Lower leg skin (tissue), 4 donors: ENCODE measurements at regions not wholly inside any gene's neighbourhood (a gene's known extent, or its start where the extent isn't known, plus 50 kb on each side); places are given as distances from the start of the nearest gene placed in this dataset.
"Not testable (repeated sequence)": the region's sequence is repeated elsewhere in the genome, so short reads cannot be mapped to it uniquely, and the experiment has no call there.

Experiments
- DNase-seq, 2 donors: peaks; one replicate each; pipeline ENCODE4 v3.0.0-alpha.2; 2019; ENCODE audit warnings: low spot score in 2 of 2
- H3K4me3 ChIP-seq: fragments of 200-600 bp; sonication (generic); 2 replicates; pipeline ENCODE4 v1.5.1; 2017; ENCODE audit warnings: mild to moderate bottlenecking, low read depth; ENCODE audit not compliant: poor library complexity, severe bottlenecking
- POLR2A ChIP-seq, 2 donors: fragments of 450-650 bp; IDR thresholded peaks; one replicate each; pipeline ENCODE4 v1.6.1; 2016 to 2017; ENCODE audit warnings: antibody characterized with exemption in 2 of 2, mild to moderate bottlenecking in 1 of 2, moderate library complexity in 1 of 2
- WGBS, 2 donors: methylation state at CpG; one replicate each; pipeline ENCODE4 v1.1.5; 2018; 5-methylcytosine and 5-hydroxymethylcytosine counted together
- intact Hi-C: fragments of 100-400 bp; cut with DNase I; formaldehyde crosslinking; loops from one replicate; pipeline ENCODE4 v1.15.0; 2023; ENCODE audit warnings: low total_unique reads
- TF ChIP-seq, protein P1 (sequence below), 3 donors: fragments of 450-650 bp; IDR thresholded peaks; one replicate each; pipeline ENCODE4 v1.5.1; 2016; ENCODE audit warnings: antibody characterized with exemption in 3 of 3, mild to moderate bottlenecking in 3 of 3, moderate library complexity in 2 of 3

DNA sequence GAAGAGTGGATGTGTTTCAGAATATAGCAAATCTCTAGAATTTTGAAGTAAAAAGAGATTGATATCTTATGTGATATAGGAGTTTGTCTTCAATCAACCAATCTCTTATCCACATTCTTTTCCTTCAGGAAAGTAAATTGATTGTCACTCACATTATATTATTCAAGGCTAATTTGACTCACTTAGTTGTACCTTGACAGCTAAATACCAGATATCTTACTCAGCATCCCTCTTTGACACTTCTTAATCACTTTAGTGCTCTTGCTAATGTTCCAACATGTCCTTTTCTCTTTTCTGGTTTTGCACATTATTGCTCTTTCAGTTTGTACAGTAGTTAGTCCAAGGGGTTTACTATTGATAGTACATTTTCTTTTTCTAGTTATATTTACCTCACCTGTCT lies 286.9 kb upstream of the PTCHD4 start:
- no peak overlapping the region for H3K4me3 ChIP-seq
- DNase-seq: no peak
- TF ChIP-seq, protein P1, sequence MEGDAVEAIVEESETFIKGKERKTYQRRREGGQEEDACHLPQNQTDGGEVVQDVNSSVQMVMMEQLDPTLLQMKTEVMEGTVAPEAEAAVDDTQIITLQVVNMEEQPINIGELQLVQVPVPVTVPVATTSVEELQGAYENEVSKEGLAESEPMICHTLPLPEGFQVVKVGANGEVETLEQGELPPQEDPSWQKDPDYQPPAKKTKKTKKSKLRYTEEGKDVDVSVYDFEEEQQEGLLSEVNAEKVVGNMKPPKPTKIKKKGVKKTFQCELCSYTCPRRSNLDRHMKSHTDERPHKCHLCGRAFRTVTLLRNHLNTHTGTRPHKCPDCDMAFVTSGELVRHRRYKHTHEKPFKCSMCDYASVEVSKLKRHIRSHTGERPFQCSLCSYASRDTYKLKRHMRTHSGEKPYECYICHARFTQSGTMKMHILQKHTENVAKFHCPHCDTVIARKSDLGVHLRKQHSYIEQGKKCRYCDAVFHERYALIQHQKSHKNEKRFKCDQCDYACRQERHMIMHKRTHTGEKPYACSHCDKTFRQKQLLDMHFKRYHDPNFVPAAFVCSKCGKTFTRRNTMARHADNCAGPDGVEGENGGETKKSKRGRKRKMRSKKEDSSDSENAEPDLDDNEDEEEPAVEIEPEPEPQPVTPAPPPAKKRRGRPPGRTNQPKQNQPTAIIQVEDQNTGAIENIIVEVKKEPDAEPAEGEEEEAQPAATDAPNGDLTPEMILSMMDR (IDR thresholded peaks at IDR 0.05): no peak
- TF ChIP-seq POLR2A (IDR thresholded peaks at IDR 0.05): no peak
- intact Hi-C loops: no loop called here

DNA sequence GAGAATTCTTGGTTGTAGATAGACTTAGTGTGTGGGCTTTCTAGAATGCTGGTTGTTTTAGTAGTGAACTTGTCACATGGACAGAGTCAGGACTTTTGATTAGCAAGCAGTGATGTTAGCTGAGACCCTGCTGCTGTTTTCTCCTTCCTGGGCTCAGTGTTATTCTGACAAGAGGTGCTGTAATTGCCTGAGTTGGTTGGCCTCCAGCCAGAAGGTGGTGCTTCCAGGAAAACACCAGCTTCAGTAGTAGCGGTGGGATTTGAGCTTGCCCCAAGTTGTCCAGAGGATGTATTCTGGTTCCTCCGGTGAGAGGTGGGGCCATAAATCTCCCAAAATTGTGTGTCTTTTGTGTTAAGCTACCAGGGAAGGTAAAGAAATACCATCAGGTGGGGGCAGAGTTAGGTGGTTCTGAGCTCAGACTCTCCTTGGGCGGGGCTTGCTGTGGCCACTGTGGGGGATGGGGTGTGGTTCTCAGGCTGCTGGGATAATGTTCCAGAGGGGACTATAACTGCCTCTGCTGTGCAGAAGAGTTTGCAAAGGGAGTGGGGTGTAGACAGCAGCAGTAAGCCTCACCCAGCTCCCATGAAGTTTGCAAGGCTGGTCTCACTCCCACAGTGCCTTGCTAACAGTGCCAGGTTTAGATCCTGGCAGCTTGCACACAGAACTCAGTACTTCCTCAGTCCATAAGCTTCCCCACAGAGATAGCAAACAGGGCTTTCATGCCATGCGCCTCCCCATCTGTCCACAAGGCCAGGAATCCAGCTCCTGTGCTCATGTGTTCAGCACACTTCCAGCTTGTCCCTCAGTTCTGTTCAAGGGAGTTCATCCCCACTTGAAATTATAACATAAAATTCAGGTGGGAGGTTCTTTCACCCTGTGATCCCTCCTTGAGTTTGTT lies 278.4 kb upstream of the PTCHD4 start:
- intact Hi-C loops: no loop called here
- whole genome bisulfite sequencing, 2 donors: 80 to 86% methylated on average over 4 of the region's 4 CpGs
- H3K4me3 ChIP-seq: no peak overlapping the region
- TF ChIP-seq, protein P1 (IDR thresholded peaks at IDR 0.05): no peak
- no peak for DNase-seq

DNA sequence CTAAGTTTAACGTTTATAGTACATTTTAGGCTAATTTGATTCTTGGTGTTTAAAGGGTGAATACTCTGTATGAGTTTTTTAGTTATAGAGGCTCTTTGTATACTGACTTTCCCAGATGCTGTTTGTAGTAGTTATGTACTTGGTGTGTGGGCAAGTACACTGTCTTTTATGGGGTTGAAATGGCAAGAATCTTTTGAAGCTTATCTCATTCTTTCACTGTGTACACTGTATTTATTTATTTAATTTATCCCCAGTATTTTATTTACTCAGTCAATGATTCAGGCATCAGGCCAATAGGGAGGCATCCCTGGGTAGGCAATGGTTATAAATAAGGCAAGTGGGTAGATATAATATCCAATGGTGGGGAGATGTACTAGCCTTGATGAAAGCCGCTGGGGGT lies 277.0 kb upstream of the PTCHD4 start:
- no peak overlapping the region for H3K4me3 ChIP-seq
- WGBS, 2 donors: 89 to 90% methylated on average over 2 of the region's 2 CpGs
- TF ChIP-seq POLR2A (IDR thresholded peaks at IDR 0.05): no peak
- TF ChIP-seq, protein P1 (IDR thresholded peaks at IDR 0.05): no peak
- intact Hi-C loops: no loop called here
- no peak for DNase-seq

DNA sequence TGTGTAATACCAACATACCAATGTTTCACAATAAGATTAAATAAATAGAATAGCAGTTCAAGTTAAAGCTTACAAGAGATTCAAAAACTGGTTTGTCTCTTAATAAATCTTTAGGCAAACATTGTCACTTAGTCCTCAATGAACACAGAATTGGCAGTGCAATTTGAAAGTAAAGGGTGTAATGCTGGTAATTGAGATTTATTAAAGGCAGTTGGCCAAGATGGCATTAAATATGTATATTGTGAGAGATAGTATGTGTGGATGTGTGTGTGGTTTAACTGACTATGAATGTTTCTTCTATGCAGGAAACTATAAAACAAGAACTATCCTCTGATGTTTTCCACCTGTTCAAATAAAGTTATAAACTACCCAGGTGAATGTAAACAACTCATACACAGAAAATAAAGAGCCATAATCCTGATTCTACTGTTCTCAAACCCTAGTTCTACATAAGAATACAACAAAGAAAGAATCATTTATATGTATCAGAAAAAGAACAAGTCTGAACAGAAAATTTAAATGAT lies 267.9 kb upstream of the PTCHD4 start:
- no peak overlapping the region for H3K4me3 ChIP-seq
- intact Hi-C loops: no loop called here
- DNase-seq: no peak
- TF ChIP-seq, protein P1 (IDR thresholded peaks at IDR 0.05): no peak
- no peak for TF ChIP-seq POLR2A (IDR thresholded peaks at IDR 0.05)

DNA sequence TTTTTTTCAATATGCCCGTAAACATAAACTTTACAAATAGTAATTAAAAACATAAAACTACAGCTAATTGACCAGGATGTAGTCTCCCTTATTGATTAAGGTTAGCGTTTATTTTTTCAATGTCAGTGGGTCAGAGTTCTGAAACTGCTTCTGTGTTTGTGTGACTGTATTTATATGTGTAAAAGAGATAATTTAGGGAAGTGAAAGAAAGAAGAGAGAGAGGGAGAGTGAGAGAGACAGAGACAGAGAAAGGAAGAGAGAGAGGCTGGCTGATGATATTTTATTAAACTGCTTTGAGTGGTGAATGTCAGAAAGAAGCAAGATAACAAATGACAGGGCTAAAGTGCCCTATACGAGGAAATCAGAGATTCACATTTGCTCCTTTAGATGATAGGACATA lies 266.1 kb upstream of the PTCHD4 start:
- intact Hi-C loops: no loop called here
- WGBS, 2 donors: 77 to 81% methylated on average over 3 of the region's 3 CpGs
- no peak for TF ChIP-seq POLR2A (IDR thresholded peaks at IDR 0.05)
- TF ChIP-seq, protein P1 (IDR thresholded peaks at IDR 0.05): no peak

DNA sequence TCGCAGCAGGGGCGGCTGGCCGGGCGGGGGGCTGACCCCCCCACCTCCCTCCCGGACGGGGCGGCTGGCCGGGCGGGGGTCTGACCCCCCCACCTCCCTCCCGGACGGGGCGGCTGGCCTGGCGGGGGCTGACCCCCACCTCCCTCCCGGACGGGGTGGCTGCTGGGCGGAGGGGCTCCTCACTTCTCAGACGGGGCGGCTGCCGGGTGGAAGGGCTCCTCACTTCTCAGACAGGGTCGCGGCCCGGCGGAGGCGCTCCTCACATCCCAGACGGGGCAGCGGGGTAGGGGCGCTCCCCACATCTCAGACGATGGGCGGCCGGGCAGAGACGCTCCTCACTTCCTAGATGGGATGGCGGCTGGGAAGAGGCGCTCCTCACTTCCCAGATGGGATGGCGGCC lies 260.2 kb upstream of the PTCHD4 start:
- 93 to 97% methylated on average over 5 to 15 of the region's 34 CpGs for WGBS, 2 donors
- DNase-seq, intact Hi-C loops, H3K4me3 ChIP-seq: not testable (repeated sequence)

More for the DNA sequence above, 266.1 kb upstream of the PTCHD4 start:
- DNase-seq: no peak
- no peak overlapping the region for H3K4me3 ChIP-seq
